ENCODE measurements at regions not wholly inside any gene's neighbourhood (a gene's known extent, or its start where the extent isn't known, plus 50 kb on each side); places are given as distances from the start of the nearest gene placed in this dataset.

GRCh38 chr12:114302606-114303315 lies 103.2 kb downstream of the TBX5 start:
- Histone ChIP-seq H3K36me3 (no peaks in the 10 kb centered on the region), H3K4me3 (no peak overlapping the region), H3K9me3 (no peaks in the 10 kb centered on the region), H3K27me3 (no peaks in the 10 kb centered on the region)
- peak; percentile 10 for DNase-seq

- Histone ChIP-seq H3K36me3 (no peaks in the 10 kb centered on the region), H3K27me3 (no peaks in the 10 kb centered on the region), H3K4me3 (no peak overlapping the region), H3K9me3 (no peaks in the 10 kb centered on the region)
- DNase-seq = no peak
These were observed 103.8 kb downstream of the TBX5 start for GRCh38 chr12:114302117-114302516.

GRCh38 chr12:114294303-114294685 lies 111.7 kb downstream of the TBX5 start:
- Histone ChIP-seq H3K36me3 (no peaks in the 10 kb centered on the region), H3K4me3 (no peak overlapping the region), H3K27me3 (no peaks in the 10 kb centered on the region), H3K9me3 (no peaks in the 10 kb centered on the region)
- no peak for DNase-seq

- Histone ChIP-seq H3K27me3 (no peaks in the 10 kb centered on the region), H3K4me3 (no peak overlapping the region), H3K36me3 (no peaks in the 10 kb centered on the region), H3K9me3 (no peaks in the 10 kb centered on the region)
- no peak for DNase-seq
These were observed 112.2 kb downstream of the TBX5 start for GRCh38 chr12:114293571-114294302.

- Histone ChIP-seq H3K4me3 (no peak overlapping the region), H3K9me3 (no peaks in the 10 kb centered on the region), H3K36me3 (no peaks in the 10 kb centered on the region), H3K27me3 (no peaks in the 10 kb centered on the region)
- DNase-seq = no peak
These were observed 112.9 kb downstream of the TBX5 start for GRCh38 chr12:114293073-114293472.

GRCh38 chr12:114291389-114292060 lies 114.4 kb downstream of the TBX5 start:
- DNase-seq = no peak
- Histone ChIP-seq H3K36me3 (no peaks in the 10 kb centered on the region), H3K4me3 (no peak overlapping the region), H3K27me3 (no peaks in the 10 kb centered on the region), H3K9me3 (no peaks in the 10 kb centered on the region)

- Histone ChIP-seq H3K9me3 (no peaks in the 10 kb centered on the region), H3K4me3 (no peak overlapping the region), H3K36me3 (no peaks in the 10 kb centered on the region), H3K27me3 (no peaks in the 10 kb centered on the region)
- DNase-seq = no peak
These were observed 118.0 kb downstream of the TBX5 start for GRCh38 chr12:114287821-114288525.

- Histone ChIP-seq H3K27me3 (no peaks in the 10 kb centered on the region), H3K9me3 (no peaks in the 10 kb centered on the region), H3K4me3 (no peak overlapping the region), H3K36me3 (no peaks in the 10 kb centered on the region)
- DNase-seq = no peak
These were observed 119.8 kb downstream of the TBX5 start for GRCh38 chr12:114286145-114286544.

- Histone ChIP-seq H3K4me3 (no peak overlapping the region), H3K36me3 (no peaks in the 10 kb centered on the region), H3K9me3 (no peaks in the 10 kb centered on the region), H3K27me3 (no peaks in the 10 kb centered on the region)
- DNase-seq = no peak
These were observed 120.4 kb downstream of the TBX5 start for GRCh38 chr12:114285554-114285953.

- Histone ChIP-seq H3K36me3 (no peaks in the 10 kb centered on the region), H3K4me3 (no peak overlapping the region), H3K27me3 (no peaks in the 10 kb centered on the region), H3K9me3 (no peaks in the 10 kb centered on the region)
- DNase-seq = no peak
These were observed 121.9 kb downstream of the TBX5 start for GRCh38 chr12:114284041-114284440.

- peaks cover 5% of the 10 kb centered on the region; the same call in 1 of the 2 replicates for H3K27me3 ChIP-seq
- no peaks in the 10 kb centered on the region for H3K9me3 ChIP-seq
- DNase-seq = no peak
- H3K36me3 ChIP-seq = no peaks in the 10 kb centered on the region
- H3K4me3 ChIP-seq = no peak overlapping the region
These were observed 129.8 kb downstream of the TBX5 start for GRCh38 chr12:114275932-114276785.

GRCh38 chr12:114275086-114275485 lies 130.9 kb downstream of the TBX5 start:
- Histone ChIP-seq H3K36me3 (no peaks in the 10 kb centered on the region), H3K4me3 (no peak overlapping the region), H3K27me3 (peaks cover 5% of the 10 kb centered on the region), H3K9me3 (no peaks in the 10 kb centered on the region)
- DNase-seq = no peak

GRCh38 chr12:114274131-114274530 lies 131.8 kb downstream of the TBX5 start:
- Histone ChIP-seq H3K9me3 (no peaks in the 10 kb centered on the region), H3K36me3 (no peaks in the 10 kb centered on the region), H3K27me3 (peaks cover 5% of the 10 kb centered on the region), H3K4me3 (no peak overlapping the region)
- DNase-seq = peak; percentile 4

GRCh38 chr12:114272605-114273004 lies 133.3 kb downstream of the TBX5 start:
- Histone ChIP-seq H3K36me3 (no peaks in the 10 kb centered on the region), H3K27me3 (peaks cover 5% of the 10 kb centered on the region), H3K9me3 (no peaks in the 10 kb centered on the region), H3K4me3 (no peak overlapping the region)
- DNase-seq = no peak

- Histone ChIP-seq H3K9me3 (no peaks in the 10 kb centered on the region), H3K36me3 (no peaks in the 10 kb centered on the region), H3K4me3 (no peak overlapping the region), H3K27me3 (peaks cover 5% of the 10 kb centered on the region)
- no peak for DNase-seq
These were observed 133.9 kb downstream of the TBX5 start for GRCh38 chr12:114272071-114272470.

- Histone ChIP-seq H3K9me3 (no peaks in the 10 kb centered on the region), H3K4me3 (no peak overlapping the region), H3K27me3 (no peaks in the 10 kb centered on the region; the same call in none of the 2 replicates), H3K36me3 (no peaks in the 10 kb centered on the region)
- no peak for DNase-seq
These were observed 136.8 kb downstream of the TBX5 start for GRCh38 chr12:114269153-114269552.
